Panc1 (cell line): ENCODE measurements at regions not wholly inside any gene's neighbourhood (a gene's known extent, or its start where the extent isn't known, plus 50 kb on each side); places are given as distances from the start of the nearest gene placed in this dataset.

ENCODE experiments used
- REST ChIP-seq, 2 experiments: IDR thresholded peaks; 2 replicates each; pipeline ENCODE4 v1.6.1; 2011 to 2012; ENCODE audit warnings: low read depth in 2 of 2, control low read depth in 1 of 2, low read length in 1 of 2, mild to moderate bottlenecking in 1 of 2, moderate library complexity in 1 of 2; ENCODE audit not compliant: insufficient read depth in 1 of 2
- SIN3A ChIP-seq: IDR thresholded peaks from 2 replicates; pipeline ENCODE4 v1.6.1; 2012; ENCODE audit warnings: low read depth, mild to moderate bottlenecking, low read length, moderate library complexity, borderline replicate concordance; ENCODE audit not compliant: insufficient read depth
- TF ChIP-seq, protein P1 (sequence below): fragments of 450-650 bp; IDR thresholded peaks from 2 replicates; pipeline ENCODE4 v1.5.1; 2017; ENCODE audit warnings: mild to moderate bottlenecking

- TF ChIP-seq, protein P1, sequence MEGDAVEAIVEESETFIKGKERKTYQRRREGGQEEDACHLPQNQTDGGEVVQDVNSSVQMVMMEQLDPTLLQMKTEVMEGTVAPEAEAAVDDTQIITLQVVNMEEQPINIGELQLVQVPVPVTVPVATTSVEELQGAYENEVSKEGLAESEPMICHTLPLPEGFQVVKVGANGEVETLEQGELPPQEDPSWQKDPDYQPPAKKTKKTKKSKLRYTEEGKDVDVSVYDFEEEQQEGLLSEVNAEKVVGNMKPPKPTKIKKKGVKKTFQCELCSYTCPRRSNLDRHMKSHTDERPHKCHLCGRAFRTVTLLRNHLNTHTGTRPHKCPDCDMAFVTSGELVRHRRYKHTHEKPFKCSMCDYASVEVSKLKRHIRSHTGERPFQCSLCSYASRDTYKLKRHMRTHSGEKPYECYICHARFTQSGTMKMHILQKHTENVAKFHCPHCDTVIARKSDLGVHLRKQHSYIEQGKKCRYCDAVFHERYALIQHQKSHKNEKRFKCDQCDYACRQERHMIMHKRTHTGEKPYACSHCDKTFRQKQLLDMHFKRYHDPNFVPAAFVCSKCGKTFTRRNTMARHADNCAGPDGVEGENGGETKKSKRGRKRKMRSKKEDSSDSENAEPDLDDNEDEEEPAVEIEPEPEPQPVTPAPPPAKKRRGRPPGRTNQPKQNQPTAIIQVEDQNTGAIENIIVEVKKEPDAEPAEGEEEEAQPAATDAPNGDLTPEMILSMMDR: no peak
- no peak for TF ChIP-seq REST (IDR thresholded peaks at IDR 0.05; ENCODE audit: insufficient read depth in 1 of 2, low read depth in 2 of 2, low read length in 1 of 2)
- no peak for TF ChIP-seq SIN3A
Measured at GRCh38 chr3:13227315-13228165, 154.3 kb upstream of the IQSEC1 start.
